Mesendoderm (in vitro differentiated cells): ENCODE measurements at regions not wholly inside any gene's neighbourhood (a gene's known extent, or its start where the extent isn't known, plus 50 kb on each side); places are given as distances from the start of the nearest gene placed in this dataset.
"Not testable (repeated sequence)": the region's sequence is repeated elsewhere in the genome, so short reads cannot be mapped to it uniquely, and the experiment has no call there.

Source experiments
- DNase-seq: peaks from one replicate; pipeline ENCODE4 v3.0.0; 2013
- H2AK5ac ChIP-seq: 2 replicates; pipeline ENCODE4 v1.6.1; 2013; ENCODE audit warnings: low read length, inconsistent platforms
- H2BK120ac ChIP-seq: 2 replicates; pipeline ENCODE4 v1.6.1; 2013; ENCODE audit warnings: low read depth, mild to moderate bottlenecking, low read length, moderate library complexity, mixed read lengths
- H2BK15ac ChIP-seq: replicated peaks from 2 replicates; pipeline ENCODE4 v1.6.1; 2013; ENCODE audit warnings: low read depth, mild to moderate bottlenecking, moderate library complexity
- H2BK5ac ChIP-seq: 2 replicates; pipeline ENCODE4 v1.6.1; 2013; ENCODE audit warnings: low read length, inconsistent platforms
- H3K18ac ChIP-seq: 2 replicates; pipeline ENCODE4 v1.6.1; 2013; ENCODE audit warnings: mild to moderate bottlenecking, low read length, mixed read lengths
- H3K23ac ChIP-seq: one replicate; pipeline ENCODE4 v1.6.1; 2013; ENCODE audit warnings: low read length
- H3K27ac ChIP-seq: 2 replicates; pipeline ENCODE4 v1.5.1; 2013; ENCODE audit warnings: low read depth, mild to moderate bottlenecking, inconsistent platforms, low read length, moderate library complexity
- H3K27me3 ChIP-seq: 2 replicates; pipeline ENCODE4 v1.6.1; 2013; ENCODE audit warnings: low read length, control low read depth, mild to moderate bottlenecking, inconsistent platforms; ENCODE audit not compliant: insufficient read depth, poor library complexity
- H3K36me3 ChIP-seq: 2 replicates; pipeline ENCODE4 v1.6.1; 2013; ENCODE audit warnings: low read length, inconsistent platforms; ENCODE audit not compliant: control insufficient read depth, insufficient read depth
- H3K4ac ChIP-seq: one replicate; pipeline ENCODE4 v1.6.1; 2013; ENCODE audit warnings: low read depth, mild to moderate bottlenecking, low read length, moderate library complexity
- H3K4me1 ChIP-seq: 2 replicates; pipeline ENCODE4 v1.6.1; 2013; ENCODE audit warnings: low read depth, low read length, inconsistent platforms; ENCODE audit not compliant: control insufficient read depth
- H3K4me2 ChIP-seq: 2 replicates; pipeline ENCODE4 v1.6.1; 2013; ENCODE audit warnings: low read length
- H3K4me3 ChIP-seq: 2 replicates; pipeline ENCODE4 v1.5.1; 2013; ENCODE audit warnings: mild to moderate bottlenecking, low read length
- H3K56ac ChIP-seq: one replicate; pipeline ENCODE4 v1.6.1; 2013; ENCODE audit warnings: low read length
- H3K79me1 ChIP-seq: 2 replicates; pipeline ENCODE4 v1.6.1; 2013; ENCODE audit warnings: low read length, inconsistent platforms
- H3K79me2 ChIP-seq: 2 replicates; pipeline ENCODE4 v1.6.1; 2013; ENCODE audit warnings: mild to moderate bottlenecking, low read length; ENCODE audit not compliant: control insufficient read depth, insufficient read depth
- H3K9ac ChIP-seq: 2 replicates; pipeline ENCODE4 v1.6.1; 2013; ENCODE audit warnings: low read length, inconsistent platforms
- H4K5ac ChIP-seq: one replicate; pipeline ENCODE4 v1.6.1; 2013; ENCODE audit warnings: low read length
- H4K8ac ChIP-seq: one replicate; pipeline ENCODE4 v1.6.1; 2013; ENCODE audit warnings: low read depth, mild to moderate bottlenecking, control low read depth, low read length, moderate library complexity
- WGBS: extraction: QIAGEN DNeasy Blood & Tissue Kit; methylation state at CpG from one replicate; pipeline ENCODE4 v1.1.7; 2013; ENCODE audit warnings: low lambda C conversion rate, missing lambda C conversion rate; ENCODE audit not compliant: insufficient coverage; ENCODE audit errors: extremely low coverage; 5-methylcytosine and 5-hydroxymethylcytosine counted together

- Histone ChIP-seq H2BK15ac (no peak overlapping the region), H3K79me2 (no peaks in the 10 kb centered on the region), H3K4me2 (no peak overlapping the region), H2BK120ac (no peak overlapping the region), H2AK5ac (no peak overlapping the region), H2BK5ac (no peak overlapping the region), H3K27me3 (no peaks in the 10 kb centered on the region), H3K56ac (no peak overlapping the region), H3K27ac (no peak overlapping the region), H3K36me3 (no peaks in the 10 kb centered on the region), H3K23ac (no peak overlapping the region), H3K79me1 (no peaks in the 10 kb centered on the region), H4K8ac (no peak overlapping the region), H4K5ac (no peak overlapping the region), H3K4me1 (no peaks in the 10 kb centered on the region), H3K4me3 (no peak overlapping the region), H3K9ac (no peak overlapping the region), H3K18ac (no peak overlapping the region), H3K4ac (no peak overlapping the region)
- WGBS = no CpG with 5 or more reads among the region's 5 CpGs
- no peak for DNase-seq
Observed at GRCh38 chr17:45666641-45667040, 117.5 kb upstream of the CRHR1 start.

GRCh38 chr17:45667591-45668171, 116.4 kb upstream of the CRHR1 start:
- no CpG with 5 or more reads among the region's 6 CpGs for WGBS
- no peak overlapping the region for H2BK15ac ChIP-seq
- no peak overlapping the region for H3K18ac ChIP-seq
- H3K4me1 ChIP-seq = no peaks in the 10 kb centered on the region
- no peak overlapping the region for H3K4me2 ChIP-seq
- no peak overlapping the region for H3K23ac ChIP-seq
- H3K9ac ChIP-seq = no peak overlapping the region
- no peak overlapping the region for H3K4me3 ChIP-seq
- H3K36me3 ChIP-seq = no peaks in the 10 kb centered on the region
- no peak for DNase-seq
- H3K27me3 ChIP-seq = no peaks in the 10 kb centered on the region
- no peak overlapping the region for H2AK5ac ChIP-seq
- no peaks in the 10 kb centered on the region for H3K79me2 ChIP-seq
- no peak overlapping the region for H3K4ac ChIP-seq
- no peaks in the 10 kb centered on the region for H3K79me1 ChIP-seq
- no peak overlapping the region for H2BK5ac ChIP-seq
- H3K27ac ChIP-seq = no peak overlapping the region
- no peak overlapping the region for H4K5ac ChIP-seq
- no peak overlapping the region for H3K56ac ChIP-seq
- no peak overlapping the region for H2BK120ac ChIP-seq
- no peak overlapping the region for H4K8ac ChIP-seq

GRCh38 chr17:45668316-45668715, 115.8 kb upstream of the CRHR1 start:
- Histone ChIP-seq H3K4me3 (no peak overlapping the region), H3K79me2 (no peaks in the 10 kb centered on the region), H2AK5ac (no peak overlapping the region), H3K4ac (no peak overlapping the region), H3K27ac (no peak overlapping the region), H3K27me3 (no peaks in the 10 kb centered on the region), H3K4me1 (no peaks in the 10 kb centered on the region), H3K56ac (no peak overlapping the region), H2BK5ac (no peak overlapping the region), H4K5ac (no peak overlapping the region), H2BK120ac (no peak overlapping the region), H3K18ac (no peak overlapping the region), H3K9ac (no peak overlapping the region), H3K23ac (no peak overlapping the region), H3K4me2 (no peak overlapping the region), H3K79me1 (no peaks in the 10 kb centered on the region), H3K36me3 (no peaks in the 10 kb centered on the region), H2BK15ac (no peak overlapping the region), H4K8ac (no peak overlapping the region)
- DNase-seq = no peak
- no CpG with 5 or more reads among the region's 4 CpGs for WGBS

GRCh38 chr17:45672301-45672700, 111.8 kb upstream of the CRHR1 start:
- H3K27me3 ChIP-seq = no peaks in the 10 kb centered on the region
- no peak overlapping the region for H3K27ac ChIP-seq
- no peak overlapping the region for H4K5ac ChIP-seq
- no peak overlapping the region for H2AK5ac ChIP-seq
- H3K4me3 ChIP-seq = no peak overlapping the region
- no peak overlapping the region for H3K18ac ChIP-seq
- H3K23ac ChIP-seq = no peak overlapping the region
- WGBS = no CpG with 5 or more reads among the region's 16 CpGs
- DNase-seq = no peak
- H3K4me1 ChIP-seq = no peaks in the 10 kb centered on the region
- no peaks in the 10 kb centered on the region for H3K79me2 ChIP-seq
- no peak overlapping the region for H2BK120ac ChIP-seq
- no peaks in the 10 kb centered on the region for H3K79me1 ChIP-seq
- H4K8ac ChIP-seq = no peak overlapping the region
- no peak overlapping the region for H2BK15ac ChIP-seq
- no peak overlapping the region for H3K4me2 ChIP-seq
- no peak overlapping the region for H3K9ac ChIP-seq
- H2BK5ac ChIP-seq = no peak overlapping the region
- no peak overlapping the region for H3K56ac ChIP-seq
- H3K36me3 ChIP-seq = no peaks in the 10 kb centered on the region
- H3K4ac ChIP-seq = no peak overlapping the region

GRCh38 chr17:45672792-45673191, 111.3 kb upstream of the CRHR1 start:
- Histone ChIP-seq H3K79me1 (no peaks in the 10 kb centered on the region), H3K56ac (no peak overlapping the region), H4K8ac (no peak overlapping the region), H2BK5ac (no peak overlapping the region), H3K27me3 (no peaks in the 10 kb centered on the region), H3K23ac (no peak overlapping the region), H3K18ac (no peak overlapping the region), H3K79me2 (no peaks in the 10 kb centered on the region), H4K5ac (no peak overlapping the region), H3K4me1 (no peaks in the 10 kb centered on the region), H3K9ac (no peak overlapping the region), H2AK5ac (no peak overlapping the region), H3K4ac (no peak overlapping the region), H3K4me2 (no peak overlapping the region), H2BK120ac (no peak overlapping the region), H3K36me3 (no peaks in the 10 kb centered on the region), H3K4me3 (no peak overlapping the region), H2BK15ac (no peak overlapping the region), H3K27ac (no peak overlapping the region)
- DNase-seq = no peak
- no CpG with 5 or more reads among the region's 5 CpGs for WGBS

- H3K4me3 ChIP-seq, H3K23ac ChIP-seq, H3K9ac ChIP-seq, H3K4me1 ChIP-seq, H3K4me2 ChIP-seq, H3K36me3 ChIP-seq, H2BK15ac ChIP-seq, H3K27ac ChIP-seq, DNase-seq, H2BK120ac ChIP-seq, H3K56ac ChIP-seq, H3K79me1 ChIP-seq, H3K18ac ChIP-seq, H3K79me2 ChIP-seq, H2AK5ac ChIP-seq, H4K8ac ChIP-seq, H2BK5ac ChIP-seq, H4K5ac ChIP-seq, H3K27me3 ChIP-seq, H3K4ac ChIP-seq: not testable (repeated sequence)
- no CpG with 5 or more reads among the region's 5 CpGs for WGBS
Observed at GRCh38 chr17:45673759-45674158, 110.4 kb upstream of the CRHR1 start.
